ENCODE measurements at regions not wholly inside any gene's neighbourhood (a gene's known extent, or its start where the extent isn't known, plus 50 kb on each side); places are given as distances from the start of the nearest gene placed in this dataset.

- no peaks in the 10 kb centered on the region for H3K27me3 ChIP-seq
- no peak for TF ChIP-seq CTCF (IDR thresholded peaks at IDR 0.05)
- H3K27ac ChIP-seq, result no peak overlapping the region
- no peak for DNase-seq
- no peak overlapping the region for H3K4me3 ChIP-seq
- no peaks in the 10 kb centered on the region for H3K9me3 ChIP-seq
- H3K36me3 ChIP-seq, result no peaks in the 10 kb centered on the region
- intact Hi-C loops (cut with DNase I; ENCODE audit: low total_unique reads), result no loop called here
- no peaks in the 10 kb centered on the region for H3K4me1 ChIP-seq
Measured at GRCh38 chrX:111006116-111006515, 89.9 kb upstream of the PAK3 start.

- Histone ChIP-seq H3K27ac (no peak overlapping the region), H3K4me1 (no peaks in the 10 kb centered on the region), H3K9me3 (no peaks in the 10 kb centered on the region), H3K36me3 (no peaks in the 10 kb centered on the region), H3K4me3 (no peak overlapping the region), H3K27me3 (no peaks in the 10 kb centered on the region)
- intact Hi-C loops (cut with DNase I; ENCODE audit: low total_unique reads), result no loop called here
- no peak for DNase-seq
- TF ChIP-seq CTCF (IDR thresholded peaks at IDR 0.05), result no peak
Measured at GRCh38 chrX:111005166-111005565, 90.8 kb upstream of the PAK3 start.

GRCh38 chrX:111003118-111003517, 92.9 kb upstream of the PAK3 start:
- no peak overlapping the region for H3K27ac ChIP-seq

GRCh38 chrX:110992611-110993010, 103.4 kb upstream of the PAK3 start:
- Histone ChIP-seq H3K27ac (no peak overlapping the region), H3K27me3 (no peaks in the 10 kb centered on the region), H3K36me3 (no peaks in the 10 kb centered on the region), H3K9me3 (no peaks in the 10 kb centered on the region), H3K4me3 (no peak overlapping the region), H3K4me1 (no peaks in the 10 kb centered on the region)
- peak in 1 of 2 experiments; percentile 15 for TF ChIP-seq CTCF (IDR thresholded peaks at IDR 0.05)
- no peak for DNase-seq
- intact Hi-C loops (cut with DNase I; ENCODE audit: low total_unique reads), result loop anchor here (10.0 kb wide), 1 partner anchor 252 kb away; no protein-coding TSS in a partner anchor

More at GRCh38 chrX:111003118-111003517, 92.9 kb upstream of the PAK3 start:
- Histone ChIP-seq H3K4me3 (no peak overlapping the region), H3K9me3 (no peaks in the 10 kb centered on the region), H3K36me3 (no peaks in the 10 kb centered on the region), H3K27me3 (no peaks in the 10 kb centered on the region), H3K4me1 (no peaks in the 10 kb centered on the region)
- no peak for DNase-seq
- intact Hi-C loops (cut with DNase I; ENCODE audit: low total_unique reads), result no loop called here
- no peak for TF ChIP-seq CTCF (IDR thresholded peaks at IDR 0.05)

- DNase-seq, result no peak
- H3K36me3 ChIP-seq, result no peaks in the 10 kb centered on the region
- H3K4me3 ChIP-seq, result no peak overlapping the region
- intact Hi-C loops (cut with DNase I; ENCODE audit: low total_unique reads), result loop anchor here (10.0 kb wide), 1 partner anchor 255 kb away; no protein-coding TSS in a partner anchor
- H3K9me3 ChIP-seq, result no peaks in the 10 kb centered on the region
- TF ChIP-seq CTCF (IDR thresholded peaks at IDR 0.05), result no peak
- no peaks in the 10 kb centered on the region for H3K27me3 ChIP-seq
- no peak overlapping the region for H3K27ac ChIP-seq
- H3K4me1 ChIP-seq, result no peaks in the 10 kb centered on the region
Measured at GRCh38 chrX:110989869-110990268, 106.1 kb upstream of the PAK3 start.

GRCh38 chrX:110989447-110989846, 106.5 kb upstream of the PAK3 start:
- Histone ChIP-seq H3K4me1 (no peaks in the 10 kb centered on the region), H3K27ac (no peak overlapping the region), H3K9me3 (no peaks in the 10 kb centered on the region), H3K36me3 (no peaks in the 10 kb centered on the region), H3K27me3 (no peaks in the 10 kb centered on the region), H3K4me3 (no peak overlapping the region)
- no peak for TF ChIP-seq CTCF (IDR thresholded peaks at IDR 0.05)
- intact Hi-C loops (cut with DNase I; ENCODE audit: low total_unique reads), result no loop called here
- no peak for DNase-seq
